B cell (primary cell): ENCODE measurements at regions not wholly inside any gene's neighbourhood (a gene's known extent, or its start where the extent isn't known, plus 50 kb on each side); places are given as distances from the start of the nearest gene placed in this dataset.

Source experiments
- ATAC-seq: fragments of 200-7000 bp; cut with Tn5 transposase; one replicate; pipeline ENCODE4 v1.10.0; 2021; ENCODE audit warnings: low read depth, mild to moderate bottlenecking, moderate number of reproducible peaks, moderate library complexity
- CTCF ChIA-PET: fragments of 350-600 bp; sonication (Branson Sonifier 250); formaldehyde crosslinking; loops from one replicate; lab custom pipeline; 2021; ENCODE audit warnings: antibody characterized with exemption, inconsistent platforms; lab: Charles Lee
- POLR2A ChIA-PET: fragments of 350-600 bp; sonication (Branson Sonifier 250); formaldehyde crosslinking; loops from one replicate; lab custom pipeline; 2021; ENCODE audit warnings: antibody characterized with exemption; lab: Charles Lee
- DNase-seq: peaks from one replicate; pipeline ENCODE4 v3.0.0; 2013
- H2AFZ ChIP-seq: 2 replicates; pipeline ENCODE4 v1.6.1; 2012; ENCODE audit warnings: mild to moderate bottlenecking, low read depth, low read length; ENCODE audit not compliant: insufficient read depth, poor library complexity, severe bottlenecking
- H3K27ac ChIP-seq, 2 donors: 1 replicate in 1 of 2; 2 replicates in 1 of 2; pipeline ENCODE4 v1.5.1; 2012 to 2013; ENCODE audit warnings: low read length in 2 of 2, mild to moderate bottlenecking in 2 of 2, moderate library complexity in 1 of 2
- H3K27me3 ChIP-seq, 4 experiments: fragments of 200-600 bp in 1 of 4; sonication (generic) in 1 of 4; replicated peaks in 1 of 4; 1 replicate in 2 of 4; 2 replicates in 2 of 4; pipeline versions ENCODE4 v1.6.1 to v1.7.0; 2013 to 2016; ENCODE audit warnings: low read length in 3 of 4, mild to moderate bottlenecking in 2 of 4, mixed read lengths in 1 of 4, moderate library complexity in 1 of 4; ENCODE audit not compliant: insufficient read depth in 4 of 4, control insufficient read depth in 3 of 4; ENCODE audit errors: control extremely low read depth in 1 of 4
- H3K36me3 ChIP-seq, 2 experiments: replicated peaks in 1 of 2; 1 replicate in 1 of 2; 2 replicates in 1 of 2; pipeline versions ENCODE4 v1.6.1 to v1.7.1; 2013; ENCODE audit warnings: low read length in 1 of 2; ENCODE audit not compliant: insufficient read depth in 2 of 2, control insufficient read depth in 1 of 2; ENCODE audit errors: control extremely low read depth in 1 of 2, extremely low read depth in 1 of 2
- H3K4me1 ChIP-seq, 2 donors: fragments of 200-600 bp in 1 of 2; sonication (generic) in 1 of 2; 1 replicate in 1 of 2; 2 replicates in 1 of 2; pipeline versions ENCODE4 v1.5.1 to v1.6.1; 2013 to 2017; ENCODE audit warnings: low read length in 2 of 2; ENCODE audit not compliant: control insufficient read depth in 2 of 2, insufficient read depth in 2 of 2
- H3K4me2 ChIP-seq: replicated peaks from 2 replicates; pipeline ENCODE3; 2012; ENCODE audit warnings: mild to moderate bottlenecking, low read depth, low read length; ENCODE audit not compliant: poor library complexity, severe bottlenecking
- H3K4me3 ChIP-seq, 5 experiments: fragments of 200-600 bp in 1 of 5; sonication (generic) in 1 of 5; 1 replicate in 3 of 5; 2 replicates in 2 of 5; pipeline versions ENCODE4 v1.5.1 to v1.7.0; 2011 to 2016; ENCODE audit warnings: low read length in 4 of 5, mild to moderate bottlenecking in 4 of 5, low read depth in 2 of 5, control low read depth in 1 of 5, moderate library complexity in 1 of 5; ENCODE audit not compliant: insufficient read depth in 1 of 5; ENCODE audit errors: control extremely low read depth in 1 of 5, extremely low read depth in 1 of 5
- H3K79me2 ChIP-seq: fragments of 200-600 bp; sonication (generic); one replicate; pipeline ENCODE4 v1.6.0; 2016; ENCODE audit warnings: low read length; ENCODE audit not compliant: control insufficient read depth, insufficient read depth
- H3K9ac ChIP-seq: fragments of 200-600 bp; sonication (generic); 2 replicates; pipeline ENCODE4 v1.6.1; 2017; ENCODE audit warnings: mild to moderate bottlenecking, low read length, moderate library complexity
- H3K9me3 ChIP-seq, 3 donors: one replicate each; pipeline versions ENCODE4 v1.6.1 to v1.7.1; 2013; ENCODE audit warnings: low read length in 2 of 3; ENCODE audit not compliant: control insufficient read depth in 2 of 3, insufficient read depth in 1 of 3; ENCODE audit errors: control extremely low read depth in 1 of 3
- H4K20me1 ChIP-seq: 2 replicates; pipeline ENCODE4 v1.6.0; 2012; ENCODE audit warnings: mild to moderate bottlenecking, low read length; ENCODE audit not compliant: insufficient read depth, control insufficient read depth, poor library complexity, severe bottlenecking
- H3K27ac Mint-ChIP-seq: one replicate; pipeline ENCODE4 v1.8.0; 2021; ENCODE audit warnings: mixed read lengths
- H3K27me3 Mint-ChIP-seq: one replicate; pipeline ENCODE4 v1.8.0; 2021; ENCODE audit warnings: mixed read lengths
- H3K4me1 Mint-ChIP-seq: one replicate; pipeline ENCODE4 v1.8.0; 2021; ENCODE audit warnings: mixed read lengths
- H3K4me3 Mint-ChIP-seq: one replicate; pipeline ENCODE4 v1.8.0; 2021; ENCODE audit warnings: mixed read lengths
- H3K9me3 Mint-ChIP-seq: one replicate; pipeline ENCODE4 v1.8.0; 2022; ENCODE audit warnings: mixed read lengths; ENCODE audit not compliant: insufficient read depth
- CTCF ChIP-seq: fragments of 200-600 bp; IDR thresholded peaks from one replicate; pipeline ENCODE4 v1.8.0; 2022; ENCODE audit warnings: antibody characterized with exemption, mild to moderate bottlenecking
- EZH2 ChIP-seq: IDR thresholded peaks from 2 replicates; pipeline ENCODE4 v1.6.1; 2012; ENCODE audit warnings: borderline replicate concordance, low read depth, mild to moderate bottlenecking, moderate library complexity, low read length; ENCODE audit not compliant: insufficient read depth, poor library complexity, severe bottlenecking
- WGBS: methylation state at CpG from one replicate; pipeline ENCODE4 v1.1.5; 2013; ENCODE audit warnings: missing lambda C conversion rate; ENCODE audit not compliant: insufficient coverage; 5-methylcytosine and 5-hydroxymethylcytosine counted together
- intact Hi-C: fragments of 100-400 bp; cut with micrococcal nuclease; formaldehyde crosslinking; loops from one replicate; pipeline ENCODE4 v1.10.0; 2022

- no peaks in the 10 kb centered on the region for H3K4me1 Mint-ChIP-seq
- ChIA-PET CTCF (no interaction called here), POLR2A (no interaction called here)
- no peaks in the 10 kb centered on the region for H3K27me3 Mint-ChIP-seq
- Histone ChIP-seq H4K20me1 (no peaks in the 10 kb centered on the region), H3K79me2 (no peaks in the 10 kb centered on the region), H3K4me1 (no peaks in the 10 kb centered on the region), H3K9me3 (no peaks in the 10 kb centered on the region), H2AFZ (no peak overlapping the region), H3K4me2 (no peak overlapping the region), H3K9ac (no peak overlapping the region), H3K4me3 (no peak overlapping the region), H3K27ac (no peak overlapping the region), H3K36me3 (no peaks in the 10 kb centered on the region), H3K27me3 (no peaks in the 10 kb centered on the region)
- no peaks in the 10 kb centered on the region for H3K9me3 Mint-ChIP-seq
- intact Hi-C loops, result no loop called here
- TF ChIP-seq EZH2 (no peak), CTCF (no peak)
- no CpG with 5 or more reads among the region's 1 CpG for WGBS
- no peak for DNase-seq
- no peak for ATAC-seq
- H3K4me3 Mint-ChIP-seq, result no peak overlapping the region
- no peak overlapping the region for H3K27ac Mint-ChIP-seq
Observed at GRCh38 chr4:162461952-162462351, 298.2 kb upstream of the FSTL5 start.

GRCh38 chr4:162458051-162458450 lies 294.3 kb upstream of the FSTL5 start:
- intact Hi-C loops, result no loop called here
- ChIA-PET CTCF (no interaction called here), POLR2A (no interaction called here)
- Histone ChIP-seq H3K36me3 (no peaks in the 10 kb centered on the region), H3K9ac (no peak overlapping the region), H4K20me1 (no peaks in the 10 kb centered on the region), H3K4me1 (no peaks in the 10 kb centered on the region), H3K27ac (no peak overlapping the region), H3K27me3 (no peaks in the 10 kb centered on the region), H3K4me2 (no peak overlapping the region), H3K79me2 (no peaks in the 10 kb centered on the region), H2AFZ (no peak overlapping the region), H3K4me3 (no peak overlapping the region), H3K9me3 (no peaks in the 10 kb centered on the region)
- no peak overlapping the region for H3K27ac Mint-ChIP-seq
- no peaks in the 10 kb centered on the region for H3K9me3 Mint-ChIP-seq
- no peak overlapping the region for H3K4me3 Mint-ChIP-seq
- DNase-seq, result no peak
- 81% methylated on average over 3 of the region's 6 CpGs for WGBS
- no peaks in the 10 kb centered on the region for H3K27me3 Mint-ChIP-seq
- H3K4me1 Mint-ChIP-seq, result no peaks in the 10 kb centered on the region
- ATAC-seq, result no peak
- TF ChIP-seq CTCF (no peak), EZH2 (no peak)
